HG03097 (cell line): ENCODE measurements at regions not wholly inside any gene's neighbourhood (a gene's known extent, or its start where the extent isn't known, plus 50 kb on each side); places are given as distances from the start of the nearest gene placed in this dataset.

Source experiments
- ATAC-seq: cut with Tn5 transposase; IDR thresholded peaks from one replicate; pipeline ENCODE4 v1.9.1; 2021; ENCODE audit not compliant: unreplicated experiment, low FRiP score

DNA sequence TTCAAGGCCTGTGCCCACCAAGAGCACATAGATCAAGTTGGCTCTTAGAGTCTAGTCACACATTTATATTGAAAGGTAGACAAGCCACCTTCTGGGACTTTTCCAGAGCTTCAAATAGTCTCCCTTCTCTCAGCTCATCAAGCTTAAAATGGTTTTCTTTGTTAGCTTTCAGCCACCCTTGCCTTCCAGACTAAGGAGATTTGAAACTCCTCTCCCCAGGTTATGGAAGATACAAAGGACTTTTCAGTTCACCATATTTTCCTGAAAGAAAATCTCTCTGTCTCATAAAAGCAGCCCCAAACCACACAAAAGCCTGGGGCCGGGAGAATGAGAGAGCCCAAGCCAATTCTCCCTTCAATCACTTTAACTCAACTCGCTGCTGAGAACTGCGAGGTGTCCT is 134.1 kb downstream of the ZC3H11B start:
- no peak for ATAC-seq

DNA sequence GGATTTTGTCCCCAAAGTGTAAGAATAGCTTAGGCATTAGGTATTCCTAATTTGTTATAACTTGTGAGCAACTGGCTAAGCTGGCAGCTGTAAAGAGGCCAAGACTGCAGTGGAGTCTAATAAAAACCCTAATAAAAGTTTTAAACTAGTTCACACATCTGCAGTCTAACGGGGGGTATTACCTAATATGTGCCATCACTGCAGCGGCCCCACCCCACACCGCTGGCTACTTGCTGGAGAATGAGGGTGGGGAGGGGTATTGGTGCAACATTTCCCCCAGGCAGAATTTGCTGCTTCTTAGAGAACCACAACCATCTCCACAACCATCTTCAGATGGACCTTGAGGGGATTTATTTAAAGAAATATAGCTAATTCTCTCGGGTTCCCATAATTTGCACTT is 135.0 kb downstream of the ZC3H11B start:
- ATAC-seq: no peak

DNA sequence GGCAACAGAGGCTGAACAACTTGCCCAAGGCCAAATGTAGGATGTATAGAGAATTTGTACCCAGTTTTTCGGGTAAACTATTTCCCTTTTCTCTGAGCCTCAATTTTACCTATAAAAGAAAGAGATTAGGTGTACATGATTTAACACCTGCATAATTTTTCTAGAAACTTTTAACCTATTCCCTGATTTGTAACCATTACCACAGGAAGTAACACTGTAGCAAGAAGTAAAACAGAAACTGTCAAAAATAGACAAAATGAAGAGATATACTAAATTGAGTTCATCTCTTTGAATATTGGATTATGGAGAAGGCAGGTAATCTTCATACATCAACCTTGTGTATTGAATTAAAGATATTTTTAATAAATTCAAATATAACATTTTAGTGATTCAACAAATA is 136.2 kb downstream of the ZC3H11B start:
- ATAC-seq: no peak

DNA sequence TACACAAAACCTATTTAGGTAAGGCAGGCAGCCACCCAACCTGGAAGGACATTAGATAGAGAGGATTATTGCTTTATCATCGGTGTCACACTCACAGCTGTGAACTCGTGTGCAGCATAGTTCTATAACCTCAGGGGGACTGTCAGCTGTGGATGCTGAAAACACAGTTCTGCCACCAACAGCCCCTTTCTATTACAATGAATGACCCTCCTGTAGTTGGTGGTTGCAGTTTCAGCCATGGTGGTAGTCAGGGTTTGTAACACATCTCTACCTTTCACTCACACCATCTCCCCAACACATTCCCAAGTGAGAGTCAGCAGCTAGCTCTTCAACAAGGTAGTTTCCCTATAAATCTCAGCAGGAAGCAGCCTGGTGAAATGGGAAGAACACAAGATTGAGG is 136.8 kb downstream of the ZC3H11B start:
- peak; percentile 76 for ATAC-seq

DNA sequence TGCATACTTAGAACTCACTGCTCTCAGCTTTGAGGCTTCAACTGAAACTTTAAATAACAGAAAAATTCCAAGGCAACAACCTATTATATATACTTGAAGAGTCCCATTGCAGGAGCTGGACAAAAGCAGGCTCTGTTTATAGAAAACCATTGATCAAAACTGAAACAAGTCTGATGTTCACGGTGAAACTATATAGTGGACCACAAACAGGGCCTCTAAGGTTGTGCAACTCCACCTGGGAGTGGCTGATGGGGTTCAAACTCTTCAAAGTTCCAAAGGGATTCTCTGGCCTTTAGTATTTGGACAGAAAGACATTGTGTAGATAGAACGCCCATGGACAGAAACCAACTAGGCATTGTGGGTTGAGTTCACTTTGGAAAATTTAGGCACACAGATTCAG is 140.3 kb downstream of the ZC3H11B start:
- no peak for ATAC-seq

DNA sequence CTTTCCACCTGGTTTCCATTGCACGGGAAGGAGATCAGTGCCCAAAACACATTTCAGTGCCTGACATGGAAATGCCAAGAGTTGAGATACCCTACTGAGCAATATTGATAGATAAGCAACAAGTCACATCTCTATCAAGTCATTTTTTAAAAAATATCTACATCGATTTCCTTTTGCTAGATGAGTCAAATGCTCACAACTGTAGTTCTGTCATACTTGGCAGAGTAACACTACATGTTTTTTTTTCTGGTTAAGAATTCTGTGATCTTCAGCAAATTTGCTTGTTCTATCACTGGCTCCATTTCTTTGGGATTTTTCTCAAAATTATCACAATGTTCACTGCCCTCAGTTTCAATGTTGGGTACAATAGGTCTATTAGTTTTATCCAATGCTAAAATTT is 145.4 kb downstream of the ZC3H11B start:
- ATAC-seq: no peak

DNA sequence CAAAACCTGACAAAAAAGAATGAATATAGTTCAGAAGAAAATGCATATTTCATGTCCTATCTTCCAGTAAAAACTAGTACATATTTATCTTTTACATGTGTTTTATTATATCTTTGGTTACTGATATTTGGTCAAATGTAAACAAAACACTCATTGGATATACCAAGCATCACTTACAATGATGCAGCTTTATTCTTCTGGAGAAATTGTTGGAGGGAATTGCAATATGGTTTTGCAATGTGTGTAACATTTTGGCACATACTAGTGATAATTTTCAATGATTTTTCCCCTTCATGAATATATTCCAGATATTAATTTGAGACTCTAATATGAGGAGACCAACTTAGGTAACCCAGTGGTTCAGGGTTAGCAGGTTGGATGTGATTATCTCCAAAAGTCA is 146.1 kb downstream of the ZC3H11B start:
- ATAC-seq: no peak

DNA sequence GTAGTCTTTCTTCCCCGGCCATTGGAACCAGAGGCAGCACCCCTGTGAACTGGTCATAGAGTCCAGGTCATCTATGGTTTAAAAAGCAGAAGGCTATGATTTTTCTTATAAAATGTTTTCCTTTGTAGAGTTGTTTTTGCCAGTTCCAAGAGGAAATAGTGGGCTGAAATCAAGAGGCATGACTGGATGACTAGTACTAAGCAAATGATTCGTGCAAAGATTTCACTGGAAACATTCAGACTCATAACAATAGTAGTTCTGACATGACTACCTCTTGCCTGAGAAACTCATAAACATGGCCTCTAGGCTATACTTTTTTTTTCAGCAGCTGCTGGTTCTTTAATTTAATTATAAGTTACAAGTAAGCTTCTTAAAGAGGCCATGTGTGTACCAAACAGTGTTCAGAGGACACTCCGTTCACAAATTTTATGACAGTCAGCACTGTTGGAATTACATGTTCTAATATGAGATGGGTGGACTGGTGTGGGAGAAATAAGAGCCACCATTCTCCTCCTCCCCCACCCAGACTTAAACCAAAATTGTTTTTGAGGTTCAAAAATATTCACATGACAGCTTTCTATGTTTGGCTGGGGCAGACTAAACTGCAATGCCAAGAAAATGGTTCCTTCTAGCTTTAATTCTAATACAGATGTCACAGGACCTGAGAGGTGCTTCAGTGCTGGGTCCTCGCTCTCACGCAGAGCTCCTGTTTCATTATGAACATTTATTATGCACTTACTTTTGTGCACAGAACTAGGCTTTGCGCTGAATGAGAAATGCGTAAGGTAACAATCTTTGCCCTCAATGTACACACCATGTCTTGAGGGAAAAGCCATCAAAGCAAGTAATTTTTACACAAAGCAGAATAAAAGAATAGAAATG is 147.5 kb downstream of the ZC3H11B start:
- ATAC-seq: no peak

DNA sequence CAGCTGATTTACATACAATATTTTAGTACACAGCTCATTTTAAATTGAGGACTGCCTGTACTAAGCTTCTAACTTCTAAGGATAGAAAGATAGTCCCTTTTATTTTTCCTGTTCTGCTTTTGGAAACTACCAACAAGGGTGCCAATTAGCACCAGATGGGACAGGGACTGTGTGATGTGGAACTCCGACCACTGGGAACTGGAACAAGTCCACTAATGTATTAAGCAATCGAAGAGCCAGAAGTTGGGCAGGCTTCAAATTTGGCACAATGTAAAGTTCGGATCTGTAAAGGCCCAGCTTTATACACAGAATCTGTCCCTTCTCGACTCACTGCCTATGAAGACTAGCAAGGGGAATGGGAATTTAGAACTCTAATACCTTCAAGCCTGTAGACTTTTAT is 149.3 kb downstream of the ZC3H11B start:
- ATAC-seq: no peak

DNA sequence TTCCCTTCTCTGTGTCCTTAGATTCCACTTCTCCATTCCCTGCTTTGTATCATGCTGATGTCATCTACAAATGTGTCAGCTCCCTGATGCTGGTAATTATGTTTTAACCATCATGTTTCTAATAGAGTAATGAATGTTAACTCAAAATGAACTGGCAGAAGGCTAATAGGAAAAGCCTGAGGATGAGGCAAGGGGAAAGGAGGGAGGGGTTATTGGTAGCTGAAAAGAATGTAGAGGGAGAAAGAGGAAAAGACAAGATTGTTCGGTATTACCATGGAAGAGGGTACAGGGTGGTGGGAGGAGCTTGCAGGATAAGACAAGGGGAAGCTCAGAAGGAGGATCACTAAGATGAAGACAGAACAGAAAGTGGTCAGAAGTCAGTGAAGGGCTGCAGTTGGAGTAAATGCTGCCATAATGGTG is 150.9 kb downstream of the ZC3H11B start:
- ATAC-seq: no peak

DNA sequence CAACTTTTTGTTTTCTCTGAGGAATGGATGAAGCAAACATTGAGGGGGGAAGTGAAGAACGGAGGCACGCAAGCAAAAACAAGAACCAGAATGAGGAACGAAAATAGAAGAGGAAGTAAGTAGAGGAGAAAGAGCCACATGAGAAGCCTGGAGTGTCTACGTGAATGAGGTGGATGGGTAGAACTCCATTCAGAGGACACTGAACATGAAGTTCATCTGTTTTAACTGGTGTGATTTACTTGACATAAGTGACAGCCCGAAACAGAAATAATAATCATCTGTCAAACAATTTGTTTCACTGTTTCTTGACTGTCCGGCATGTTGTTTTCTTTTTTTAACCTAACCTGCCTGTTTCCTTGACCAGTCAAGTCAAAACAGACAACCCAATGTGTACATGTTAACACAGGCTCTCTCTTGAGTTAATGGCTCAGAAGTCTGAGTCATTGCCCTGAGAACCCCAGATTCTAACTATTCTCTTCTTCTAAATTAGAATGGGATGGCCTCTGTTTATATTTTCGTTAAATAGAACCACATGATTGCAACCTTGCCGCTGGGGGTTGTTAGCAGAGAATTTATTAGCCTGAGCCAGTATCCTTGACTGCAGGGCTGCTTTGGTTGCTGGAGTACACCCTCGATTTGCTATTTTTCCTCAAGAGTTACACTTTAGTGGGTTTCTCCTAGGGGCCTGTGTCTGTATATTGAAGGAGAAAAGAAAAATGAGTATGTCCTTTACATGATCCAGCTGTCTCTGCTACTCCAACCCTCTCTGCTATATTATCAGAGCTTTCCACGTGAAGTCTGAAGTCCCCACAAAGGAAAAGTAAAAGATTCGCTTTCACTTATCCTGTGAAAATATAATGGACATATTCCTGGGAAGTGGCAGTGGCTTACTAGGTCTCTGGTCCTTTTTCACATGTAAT is 151.7 kb downstream of the ZC3H11B start:
- ATAC-seq: peak; percentile 74

DNA sequence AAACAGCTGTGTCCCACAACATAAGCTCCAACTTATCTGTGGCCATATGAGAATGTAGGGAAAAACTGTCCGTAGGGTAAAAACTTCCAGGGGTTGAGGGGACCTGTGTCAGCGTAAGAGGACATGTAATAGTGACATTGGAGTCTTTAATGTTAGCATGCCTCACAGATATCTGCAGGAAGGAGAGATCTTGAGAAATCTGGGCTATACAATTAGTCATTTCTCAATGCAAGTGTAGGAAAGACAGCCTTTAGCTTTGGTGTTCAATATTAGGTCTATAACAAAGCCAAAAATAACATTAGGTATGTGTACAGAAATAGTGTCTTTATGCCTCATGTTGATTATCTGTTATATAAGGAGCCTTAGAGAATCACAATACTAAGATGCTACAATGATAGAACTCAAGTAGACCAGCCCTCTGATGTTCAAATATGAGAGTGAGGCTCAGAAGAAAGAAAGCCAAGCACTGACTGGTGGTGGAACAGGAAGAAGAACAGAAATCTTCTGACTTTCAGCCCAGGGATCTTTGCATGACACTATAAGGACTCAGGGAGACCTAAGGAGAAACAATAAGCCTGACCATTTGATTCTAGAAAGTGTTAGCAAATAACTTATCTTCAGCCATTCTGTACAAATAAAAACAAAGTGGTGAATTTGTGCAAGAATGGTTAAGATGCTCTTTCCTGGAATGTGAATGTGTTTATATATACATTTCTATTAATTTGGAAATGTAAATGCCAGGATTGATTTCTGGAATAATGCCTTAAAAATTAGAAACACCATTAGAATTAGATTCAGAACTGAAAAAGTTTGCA is 152.6 kb downstream of the ZC3H11B start:
- no peak for ATAC-seq

DNA sequence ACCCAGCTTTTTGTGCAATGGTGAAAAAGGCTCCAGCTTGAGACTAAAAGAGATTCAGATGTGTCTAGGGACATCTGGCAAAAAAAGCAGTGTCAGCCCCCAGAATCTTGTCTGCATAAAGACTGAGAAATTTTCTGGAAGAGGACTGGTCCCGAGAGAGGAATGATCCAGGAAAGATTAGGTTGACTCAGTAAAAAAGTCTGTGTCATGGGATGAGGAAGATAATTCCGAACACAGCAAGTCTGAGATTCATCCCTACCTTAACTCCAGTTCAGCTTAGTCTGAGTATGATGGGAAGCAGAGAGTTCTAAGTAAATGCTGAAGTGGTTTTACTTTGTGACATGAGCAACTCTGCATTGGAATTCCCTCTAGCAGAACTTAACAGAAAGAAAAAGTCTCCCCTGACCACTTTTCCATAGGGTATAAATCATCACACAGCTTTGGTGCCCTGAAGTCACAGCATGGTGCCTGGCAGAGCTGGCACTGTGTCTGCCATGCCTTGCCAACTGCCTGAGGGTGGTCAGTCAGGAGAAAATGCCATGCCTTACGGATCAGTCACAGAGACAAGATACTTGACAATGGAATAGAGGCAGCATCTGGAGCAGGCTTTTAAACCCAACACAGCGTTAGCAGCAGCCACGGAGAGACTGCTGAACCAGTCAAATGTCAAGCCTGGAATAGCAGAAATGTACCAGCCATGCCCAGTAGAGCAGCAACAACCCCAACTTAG is 153.4 kb downstream of the ZC3H11B start:
- no peak for ATAC-seq

DNA sequence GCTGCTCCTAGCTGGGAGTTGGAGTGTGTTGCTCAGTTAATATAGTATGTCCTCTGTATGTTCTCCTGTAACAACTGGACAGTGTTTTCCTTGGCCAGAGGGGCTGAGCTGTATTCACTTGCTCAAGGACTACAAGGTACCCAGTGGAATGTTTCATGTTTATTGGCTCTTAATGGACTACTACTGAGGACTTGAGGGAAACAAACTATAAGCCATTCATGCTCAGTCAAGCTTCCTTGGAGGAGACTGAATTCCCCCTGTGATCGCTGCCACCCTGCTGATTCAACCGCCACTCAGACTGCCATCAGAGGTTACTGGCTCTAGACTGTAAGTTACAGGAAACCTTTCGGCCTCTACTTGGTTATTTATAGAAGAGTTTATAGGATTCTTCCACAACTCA is 166.6 kb downstream of the ZC3H11B start:
- ATAC-seq: no peak

DNA sequence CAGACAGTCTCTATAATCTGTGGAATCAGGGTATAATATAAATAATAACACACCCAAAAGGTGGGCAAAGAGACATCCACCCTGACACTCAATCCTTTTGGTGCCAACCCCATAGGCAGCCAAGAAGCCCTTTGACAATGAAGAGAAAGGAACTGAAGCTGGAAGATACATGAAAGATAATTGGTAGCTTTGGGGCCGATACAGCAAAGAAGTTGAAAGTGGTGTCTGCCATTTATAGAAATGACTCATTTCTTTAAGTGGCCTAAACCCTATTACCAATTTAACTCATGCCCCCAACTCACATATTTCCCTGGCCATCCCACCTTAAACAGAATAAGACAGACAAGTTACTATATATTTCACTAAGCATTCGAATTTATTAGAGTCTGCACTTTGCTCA is 167.0 kb downstream of the ZC3H11B start:
- no peak for ATAC-seq

DNA sequence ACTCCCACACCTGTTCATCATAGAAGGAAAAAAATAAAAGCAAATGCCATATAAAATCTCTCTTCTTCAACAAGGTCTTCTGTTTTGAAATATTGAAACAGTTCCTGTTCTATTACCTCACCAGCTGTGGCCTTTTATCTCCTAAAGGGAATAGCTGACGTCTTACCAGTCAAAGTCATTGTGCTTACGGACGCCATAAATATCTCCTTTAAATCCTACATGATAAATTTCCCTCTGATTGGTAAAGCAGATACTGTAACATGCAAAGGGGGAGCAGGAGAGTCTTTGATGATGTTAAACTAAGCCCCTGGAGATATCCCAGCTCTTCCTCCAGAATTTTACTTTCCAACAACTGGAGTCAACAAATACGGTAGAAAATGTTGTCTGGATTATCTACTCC is 168.4 kb downstream of the ZC3H11B start:
- no peak for ATAC-seq

DNA sequence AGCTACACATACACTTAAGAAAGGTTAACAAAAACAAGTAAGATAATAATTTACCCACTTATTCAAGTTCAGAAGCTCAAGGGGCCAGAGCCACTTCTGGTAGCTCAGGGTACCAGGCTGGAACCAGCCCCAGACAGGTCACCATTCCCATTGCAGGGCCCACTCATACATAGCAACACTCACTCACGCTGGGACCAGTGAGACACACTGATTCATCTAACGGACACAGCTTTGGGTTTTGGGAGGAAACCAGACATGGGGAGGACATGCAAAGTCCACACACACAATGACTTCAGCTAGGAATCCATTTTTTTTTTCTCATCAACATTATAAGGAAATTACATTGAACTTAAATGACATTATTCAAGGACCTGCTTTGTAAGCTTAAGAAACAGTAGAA is 169.1 kb downstream of the ZC3H11B start:
- no peak for ATAC-seq

DNA sequence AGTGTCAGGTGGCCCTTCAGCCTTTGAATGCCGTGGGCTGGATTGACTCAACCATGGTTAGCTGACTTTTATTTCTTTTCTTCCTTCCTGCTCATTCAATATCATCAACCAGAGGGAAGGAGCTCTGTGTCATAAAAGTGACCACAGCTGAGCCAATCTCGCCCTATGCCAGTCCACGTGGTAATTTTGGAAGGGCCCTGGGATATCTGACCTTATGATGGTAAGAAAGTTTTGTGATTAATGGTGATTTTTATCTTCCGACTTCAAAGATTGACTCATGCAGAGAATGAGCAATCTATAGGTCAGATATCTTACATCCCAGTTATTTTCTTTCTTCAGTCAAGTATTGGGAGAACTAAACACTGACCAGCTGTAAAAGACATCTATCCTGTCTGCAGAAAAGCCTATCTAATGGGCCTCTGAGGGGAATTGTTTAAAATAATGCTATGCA is 170.3 kb downstream of the ZC3H11B start:
- no peak for ATAC-seq

DNA sequence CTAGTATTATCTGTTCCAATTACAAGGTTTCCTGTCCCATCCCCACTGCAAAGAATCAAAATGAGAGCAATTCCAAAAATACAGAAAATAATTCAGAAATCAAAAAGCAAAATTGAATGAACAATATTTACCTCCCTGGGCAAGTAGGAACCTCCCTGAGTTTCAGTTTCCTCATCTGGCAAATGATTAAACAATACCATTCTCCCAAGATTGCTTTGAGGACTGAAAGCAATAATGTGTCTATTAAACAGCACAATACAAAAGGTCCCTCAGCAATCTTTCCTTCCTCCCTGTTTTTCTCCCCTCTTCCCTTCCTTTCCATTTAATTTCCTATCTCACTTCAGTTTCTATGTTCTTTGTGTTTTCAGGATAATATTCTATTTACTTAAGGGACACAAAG is 171.0 kb downstream of the ZC3H11B start:
- no peak for ATAC-seq

DNA sequence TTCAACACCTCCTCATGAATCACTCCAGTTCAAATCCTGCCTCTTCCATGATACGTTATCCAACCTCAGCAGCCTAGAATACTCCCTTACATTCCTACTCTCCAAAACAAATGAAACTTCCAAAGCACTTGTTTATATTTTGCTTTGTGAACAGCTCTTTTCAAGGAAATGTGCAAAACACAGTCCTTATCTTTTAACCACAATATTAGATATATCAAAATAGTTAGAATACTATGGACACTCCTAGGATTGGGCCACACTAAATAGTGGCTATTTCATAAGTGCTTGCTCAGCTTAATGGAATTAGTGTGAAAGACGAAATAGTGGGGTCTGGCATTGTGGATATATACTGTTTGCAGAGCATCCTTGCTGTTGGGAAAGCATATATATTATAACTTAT is 173.5 kb downstream of the ZC3H11B start:
- no peak for ATAC-seq
